ENCODE measurements at regions not wholly inside any gene's neighbourhood (a gene's known extent, or its start where the extent isn't known, plus 50 kb on each side); places are given as distances from the start of the nearest gene placed in this dataset.
"Not testable (repeated sequence)": the region's sequence is repeated elsewhere in the genome, so short reads cannot be mapped to it uniquely, and the experiment has no call there.

DNA sequence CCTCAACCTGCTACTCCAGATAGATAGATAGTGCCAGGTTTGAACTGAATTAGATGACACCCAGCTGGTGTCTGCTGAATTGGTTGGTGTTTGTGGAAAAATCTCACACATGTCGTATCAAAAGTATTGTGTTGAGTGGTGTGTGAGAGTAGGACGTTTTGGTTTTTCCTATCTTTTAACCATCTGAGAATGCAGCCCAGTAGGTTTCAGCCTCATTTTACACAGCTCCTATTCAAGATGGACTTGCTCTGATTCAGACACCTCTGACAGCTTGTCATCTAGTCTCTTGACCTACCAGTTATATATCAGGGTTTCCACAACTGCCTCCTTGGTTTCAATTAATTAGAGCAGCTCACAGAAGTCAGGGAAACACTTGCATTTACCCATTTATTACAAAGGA is 254.4 kb downstream of the KTN1 start:
- Histone ChIP-seq H3K9me3 (no peaks in the 10 kb centered on the region), H3K27ac (no peak overlapping the region), H3K27me3 (no peaks in the 10 kb centered on the region), H3K36me3 (no peaks in the 10 kb centered on the region), H3K4me3 (no peak overlapping the region), H3K4me1 (ENCODE audit: insufficient read depth) (no peaks in the 10 kb centered on the region)
- intact Hi-C loops (cut with DNase I): no loop called here
- WGBS, 3 donors: 57 to 65% (median 64%) methylated on average over 2 of the region's 2 CpGs
- DNase-seq: no peak
- TF ChIP-seq POLR2A (IDR thresholded peaks at IDR 0.05): no peak
- TF ChIP-seq EP300 (IDR thresholded peaks at IDR 0.05): no peak
- TF ChIP-seq, protein P1, sequence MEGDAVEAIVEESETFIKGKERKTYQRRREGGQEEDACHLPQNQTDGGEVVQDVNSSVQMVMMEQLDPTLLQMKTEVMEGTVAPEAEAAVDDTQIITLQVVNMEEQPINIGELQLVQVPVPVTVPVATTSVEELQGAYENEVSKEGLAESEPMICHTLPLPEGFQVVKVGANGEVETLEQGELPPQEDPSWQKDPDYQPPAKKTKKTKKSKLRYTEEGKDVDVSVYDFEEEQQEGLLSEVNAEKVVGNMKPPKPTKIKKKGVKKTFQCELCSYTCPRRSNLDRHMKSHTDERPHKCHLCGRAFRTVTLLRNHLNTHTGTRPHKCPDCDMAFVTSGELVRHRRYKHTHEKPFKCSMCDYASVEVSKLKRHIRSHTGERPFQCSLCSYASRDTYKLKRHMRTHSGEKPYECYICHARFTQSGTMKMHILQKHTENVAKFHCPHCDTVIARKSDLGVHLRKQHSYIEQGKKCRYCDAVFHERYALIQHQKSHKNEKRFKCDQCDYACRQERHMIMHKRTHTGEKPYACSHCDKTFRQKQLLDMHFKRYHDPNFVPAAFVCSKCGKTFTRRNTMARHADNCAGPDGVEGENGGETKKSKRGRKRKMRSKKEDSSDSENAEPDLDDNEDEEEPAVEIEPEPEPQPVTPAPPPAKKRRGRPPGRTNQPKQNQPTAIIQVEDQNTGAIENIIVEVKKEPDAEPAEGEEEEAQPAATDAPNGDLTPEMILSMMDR (IDR thresholded peaks at IDR 0.05): no peak

DNA sequence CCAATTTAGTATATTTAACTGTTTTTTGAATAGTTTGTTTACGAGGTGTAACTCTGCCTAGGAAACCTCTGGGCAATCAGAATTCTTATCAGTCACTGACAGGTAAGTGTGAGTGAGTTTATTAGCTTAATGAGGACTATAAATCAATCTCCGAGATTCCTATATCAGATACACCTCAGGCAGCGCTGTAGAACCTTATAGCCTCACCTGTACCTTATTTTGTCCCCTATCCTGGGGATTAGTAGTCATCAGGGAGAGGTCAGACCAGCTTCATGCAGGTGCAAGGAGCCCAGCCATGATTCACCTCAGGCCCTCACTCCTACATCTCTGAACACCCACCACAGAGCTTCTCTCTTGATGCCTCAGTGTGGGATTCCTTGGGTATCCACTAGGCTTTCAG is 256.0 kb downstream of the KTN1 start:
- H3K4me1 ChIP-seq (ENCODE audit: insufficient read depth): no peaks in the 10 kb centered on the region
- TF ChIP-seq, protein P1 (IDR thresholded peaks at IDR 0.05): no peak
- TF ChIP-seq EP300 (IDR thresholded peaks at IDR 0.05): no peak
- TF ChIP-seq POLR2A (IDR thresholded peaks at IDR 0.05): no peak
- intact Hi-C loops (cut with DNase I): no loop called here
- H3K36me3 ChIP-seq: no peaks in the 10 kb centered on the region
- H3K4me3 ChIP-seq: no peak overlapping the region
- 74 to 78% (median 76%) methylated on average over 3 of the region's 3 CpGs for WGBS, 3 donors
- no peak overlapping the region for H3K27ac ChIP-seq
- no peak for DNase-seq
- no peaks in the 10 kb centered on the region for H3K9me3 ChIP-seq
- no peaks in the 10 kb centered on the region for H3K27me3 ChIP-seq

DNA sequence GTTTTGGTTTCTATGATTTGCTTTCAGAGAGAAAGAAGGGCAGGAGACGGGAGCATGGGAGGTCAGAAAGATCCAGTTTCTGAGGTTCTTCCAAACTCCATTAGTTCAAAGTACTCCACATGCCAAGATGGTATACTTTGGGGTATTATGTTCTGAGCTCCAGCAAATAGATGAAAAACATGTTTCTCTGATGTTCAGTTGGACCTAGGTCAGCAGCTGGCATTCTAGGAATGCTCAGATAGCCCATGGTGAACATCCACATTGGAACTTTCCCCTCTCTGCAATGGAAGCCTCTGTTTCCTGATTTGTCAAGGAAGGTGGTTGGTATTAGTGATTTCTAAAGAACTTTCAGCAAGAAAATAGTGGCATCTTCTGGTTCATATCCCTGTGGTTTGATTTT is 257.5 kb downstream of the KTN1 start:
- no peaks in the 10 kb centered on the region for H3K4me1 ChIP-seq (ENCODE audit: insufficient read depth)
- no peaks in the 10 kb centered on the region for H3K36me3 ChIP-seq
- intact Hi-C loops (cut with DNase I): no loop called here
- H3K27ac ChIP-seq: no peak overlapping the region
- TF ChIP-seq POLR2A (IDR thresholded peaks at IDR 0.05): no peak
- TF ChIP-seq, protein P1 (IDR thresholded peaks at IDR 0.05): no peak
- TF ChIP-seq EP300 (IDR thresholded peaks at IDR 0.05): no peak
- H3K27me3 ChIP-seq: no peaks in the 10 kb centered on the region
- WGBS, 3 donors: 59 to 87% (median 80%) methylated on average over 1 of the region's 1 CpG
- DNase-seq: no peak
- no peak overlapping the region for H3K4me3 ChIP-seq
- H3K9me3 ChIP-seq: no peaks in the 10 kb centered on the region

DNA sequence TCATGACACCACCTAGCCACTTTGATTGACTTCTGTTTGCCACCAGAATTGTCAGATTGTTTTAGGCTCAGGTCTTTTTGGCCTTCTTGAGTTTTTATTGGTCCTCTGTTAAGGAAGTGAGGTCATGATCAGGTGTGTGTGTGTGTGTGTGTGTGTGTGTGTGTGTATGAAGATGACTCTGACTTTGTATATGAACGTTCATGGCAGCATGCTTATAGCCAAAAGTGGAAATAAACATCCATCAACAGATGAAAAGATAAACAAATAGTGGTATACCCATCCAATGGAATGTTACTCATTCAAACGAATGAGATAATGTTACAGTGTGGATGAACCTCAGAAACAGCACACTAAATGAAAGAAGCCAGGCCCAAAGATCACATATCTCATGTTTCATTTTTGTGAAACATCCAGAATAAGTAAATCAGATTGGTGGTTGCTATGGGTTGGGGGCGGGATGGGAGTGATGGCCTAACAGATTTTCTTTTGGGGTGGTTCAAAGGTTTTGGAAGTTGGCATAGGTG is 258.6 kb downstream of the KTN1 start:
- H3K4me1 ChIP-seq (ENCODE audit: insufficient read depth): no peaks in the 10 kb centered on the region
- intact Hi-C loops (cut with DNase I): no loop called here
- H3K9me3 ChIP-seq: no peaks in the 10 kb centered on the region
- DNase-seq: no peak
- 73 to 77% (median 76%) methylated on average over 3 of the region's 3 CpGs for WGBS, 3 donors
- TF ChIP-seq POLR2A (IDR thresholded peaks at IDR 0.05): no peak
- TF ChIP-seq EP300 (IDR thresholded peaks at IDR 0.05): no peak
- TF ChIP-seq, protein P1 (IDR thresholded peaks at IDR 0.05): no peak
- no peaks in the 10 kb centered on the region for H3K27me3 ChIP-seq
- no peak overlapping the region for H3K4me3 ChIP-seq
- no peaks in the 10 kb centered on the region for H3K36me3 ChIP-seq
- no peak overlapping the region for H3K27ac ChIP-seq

DNA sequence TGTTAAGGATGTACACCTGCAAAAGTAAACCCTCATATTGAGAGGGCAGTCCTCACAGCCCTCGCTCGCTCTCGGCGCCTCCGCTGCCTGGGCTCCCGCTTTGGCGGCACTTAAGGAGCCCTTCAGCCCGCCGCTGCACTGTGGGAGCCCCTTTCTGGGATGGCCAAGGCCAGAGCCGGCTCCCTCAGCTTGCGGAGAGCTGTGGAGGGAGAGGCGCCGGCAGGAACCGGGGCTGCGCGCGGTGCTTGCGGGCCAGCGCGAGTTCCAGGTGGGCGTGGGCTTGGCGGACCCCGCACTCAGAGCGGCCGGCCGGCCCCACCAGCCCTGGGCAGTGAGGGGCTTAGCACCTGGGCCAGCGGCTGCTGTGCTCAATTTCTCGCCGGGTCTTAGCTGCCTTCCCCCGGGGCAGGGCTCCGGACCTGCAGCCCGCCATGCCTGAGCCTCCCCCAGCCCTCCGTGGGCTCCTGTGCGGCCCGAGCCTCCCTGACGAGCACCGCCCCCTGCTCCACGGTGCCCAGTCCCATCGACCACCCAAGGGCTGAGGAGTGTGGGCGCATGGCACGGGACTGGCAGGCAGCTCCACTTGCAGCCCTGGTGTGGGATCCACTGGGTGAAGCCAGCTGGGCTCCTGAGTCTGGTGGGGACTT is 259.4 kb downstream of the KTN1 start:
- WGBS, 3 donors: 90 to 96% (median 92%) methylated on average over 35 to 41 of the region's 41 CpGs
- DNase-seq; H3K4me3 ChIP-seq; H3K36me3 ChIP-seq; H3K27me3 ChIP-seq; intact Hi-C loops (cut with DNase I); H3K9me3 ChIP-seq; H3K27ac ChIP-seq; H3K4me1 ChIP-seq (ENCODE audit: insufficient read depth): not testable (repeated sequence)

Measured in ovary (tissue), 7 donors.